GM18909 (cell line): ENCODE measurements at regions not wholly inside any gene's neighbourhood (a gene's known extent, or its start where the extent isn't known, plus 50 kb on each side); places are given as distances from the start of the nearest gene placed in this dataset.

Experiments used
- ATAC-seq: cut with Tn5 transposase; IDR thresholded peaks from one replicate; pipeline ENCODE4 v1.9.1; 2021; ENCODE audit warnings: mild to moderate bottlenecking; ENCODE audit not compliant: unreplicated experiment, poor library complexity

GRCh38 chr6:126145351-126145750, 159.0 kb downstream of the TRMT11 start:
- no peak for ATAC-seq

DNA sequence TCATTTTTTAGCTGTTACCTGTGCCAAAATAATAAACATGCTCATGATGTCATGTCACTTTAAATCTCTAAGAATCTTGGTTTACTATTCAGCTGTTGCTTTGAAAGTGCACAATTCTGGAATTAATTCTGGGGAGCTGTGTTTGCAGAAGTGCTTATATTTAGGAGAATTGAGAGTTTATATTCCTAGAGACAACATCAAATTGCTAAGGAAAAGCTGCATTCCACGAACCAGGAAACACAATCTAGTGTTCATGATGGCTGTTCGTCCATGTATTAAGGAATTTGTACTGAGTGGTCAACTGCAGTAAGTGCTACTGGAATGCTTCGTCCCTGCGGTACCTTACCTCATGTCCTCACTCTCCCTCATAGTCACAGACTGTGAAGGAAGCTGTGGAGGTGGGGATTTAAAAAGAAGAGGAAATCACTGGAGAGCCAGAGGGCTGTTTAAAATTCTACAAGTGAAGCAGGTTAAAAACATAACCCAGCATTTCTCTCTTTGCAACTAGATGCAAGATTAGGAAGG, 161.0 kb downstream of the TRMT11 start:
- no peak for ATAC-seq

DNA sequence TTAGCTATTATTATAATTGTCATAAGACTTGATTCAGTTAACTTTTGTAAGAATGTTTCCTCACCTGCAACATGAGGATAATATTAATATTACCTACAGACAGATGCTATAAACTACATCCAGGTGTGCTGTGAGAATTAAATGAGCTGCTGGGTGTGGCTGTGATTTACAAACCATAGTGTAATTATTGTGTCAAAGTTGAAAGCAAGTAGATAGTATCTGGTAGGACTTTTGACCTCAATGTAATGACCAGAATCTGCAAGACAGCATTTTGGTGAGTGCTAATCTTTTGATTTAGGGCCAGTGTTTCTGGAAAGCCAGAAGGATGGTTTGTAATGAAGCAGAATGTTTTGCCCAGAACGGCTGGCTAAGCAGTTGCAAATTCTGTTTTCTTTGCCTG, 162.5 kb downstream of the TRMT11 start:
- ATAC-seq: no peak

- no peak for ATAC-seq
These were observed 166.0 kb downstream of the TRMT11 start for GRCh38 chr6:126152372-126152745.

- no peak for ATAC-seq
These were observed 167.3 kb downstream of the TRMT11 start for GRCh38 chr6:126153661-126154060.

- peak; percentile 95 for ATAC-seq
These were observed 170.6 kb downstream of the TRMT11 start for GRCh38 chr6:126156973-126157372.

DNA sequence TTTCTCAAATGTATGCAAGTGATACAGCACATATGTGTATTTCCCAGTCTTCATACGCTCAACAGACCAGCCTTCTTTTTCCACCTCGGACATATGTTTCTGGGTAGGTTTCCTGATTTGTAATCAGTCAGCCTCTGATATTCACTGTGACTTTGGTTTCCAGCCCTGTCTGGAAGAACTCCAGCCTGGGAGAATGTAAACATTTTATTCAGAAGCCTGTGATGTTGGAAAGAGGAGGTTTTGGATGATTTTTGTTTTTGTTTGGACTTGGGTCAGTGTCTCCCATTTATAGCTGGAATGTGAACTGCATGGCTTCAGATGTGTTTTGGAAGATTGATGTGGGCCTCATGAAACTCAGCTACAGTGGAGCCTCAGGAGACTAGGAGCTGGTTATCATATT, 172.2 kb upstream of the CENPW start:
- no peak for ATAC-seq

DNA sequence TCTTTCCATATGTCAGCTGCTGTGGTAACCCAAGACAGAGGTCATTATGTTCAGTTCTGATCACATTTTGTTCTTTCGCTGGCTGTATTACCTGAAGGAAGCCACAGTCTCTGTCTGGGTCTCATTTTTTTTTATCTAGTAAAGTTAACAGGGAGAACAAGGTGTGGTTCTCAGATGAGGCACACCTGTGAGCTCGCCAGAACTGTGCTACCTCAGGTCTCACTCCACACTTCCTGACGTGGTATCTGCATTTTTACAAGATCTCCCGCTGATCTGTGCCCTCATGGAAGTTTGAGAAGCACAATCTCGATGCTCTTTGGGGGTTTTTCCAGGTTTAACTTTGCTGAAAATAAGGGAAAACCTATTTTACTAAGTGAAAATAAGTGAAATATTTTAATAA, 169.5 kb upstream of the CENPW start:
- ATAC-seq: no peak

DNA sequence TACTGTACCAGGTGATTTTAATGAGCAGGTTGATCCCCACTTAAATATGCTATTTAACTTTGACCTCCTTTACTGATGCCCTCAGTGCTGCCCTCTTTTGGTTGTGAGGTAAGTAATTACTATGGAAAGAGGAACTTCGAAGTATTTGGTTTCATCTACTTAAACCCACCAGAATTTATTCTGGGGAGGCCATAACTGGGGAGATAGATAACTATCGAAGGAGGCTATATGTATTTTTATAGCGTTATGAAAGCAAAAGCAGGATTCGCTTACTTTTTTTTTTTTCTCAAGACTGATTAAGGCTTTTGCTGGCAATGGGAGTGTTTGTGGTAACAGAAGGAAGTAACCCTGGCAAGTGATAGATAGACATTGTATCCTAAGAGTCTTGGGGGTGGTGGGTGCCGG, 168.9 kb upstream of the CENPW start:
- peak; percentile 94 for ATAC-seq

DNA sequence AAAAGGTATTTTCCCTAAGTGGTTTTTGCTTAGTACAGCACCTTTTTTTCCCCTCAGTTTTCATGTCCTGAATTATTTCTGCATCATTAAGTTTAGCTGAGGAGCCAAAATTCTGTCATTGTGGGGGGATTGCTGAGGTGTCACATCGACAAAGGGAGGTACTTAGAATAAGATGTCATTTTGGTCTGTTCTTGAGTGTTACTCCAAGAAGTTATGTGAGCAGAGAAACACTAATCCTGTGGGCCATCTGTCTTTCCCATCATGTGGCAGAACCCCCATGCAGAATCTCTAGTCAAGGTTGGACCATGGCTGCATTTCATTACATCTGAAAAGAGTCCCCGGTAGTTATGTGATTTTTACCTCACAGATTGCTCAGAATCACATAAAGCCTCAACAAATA, 167.8 kb upstream of the CENPW start:
- ATAC-seq: no peak

DNA sequence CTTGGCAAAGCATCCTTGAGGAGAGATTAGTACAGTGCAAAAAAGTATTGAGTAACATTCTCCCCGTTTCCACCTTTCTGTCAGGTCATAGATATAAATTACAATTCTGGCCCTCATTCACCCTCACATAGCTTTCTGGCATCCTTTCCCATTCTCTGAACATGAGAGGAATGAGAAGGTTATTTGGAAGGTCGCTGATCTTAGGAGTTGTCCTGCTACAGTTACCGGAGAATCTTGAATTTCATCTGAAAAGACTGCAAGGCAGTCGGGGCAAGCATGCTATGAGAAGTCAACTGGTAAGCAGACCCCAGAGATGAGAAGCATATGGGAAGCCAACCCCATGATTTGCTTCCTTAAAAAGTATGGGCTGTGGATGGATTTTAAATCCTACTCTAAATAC, 166.7 kb upstream of the CENPW start:
- no peak for ATAC-seq

DNA sequence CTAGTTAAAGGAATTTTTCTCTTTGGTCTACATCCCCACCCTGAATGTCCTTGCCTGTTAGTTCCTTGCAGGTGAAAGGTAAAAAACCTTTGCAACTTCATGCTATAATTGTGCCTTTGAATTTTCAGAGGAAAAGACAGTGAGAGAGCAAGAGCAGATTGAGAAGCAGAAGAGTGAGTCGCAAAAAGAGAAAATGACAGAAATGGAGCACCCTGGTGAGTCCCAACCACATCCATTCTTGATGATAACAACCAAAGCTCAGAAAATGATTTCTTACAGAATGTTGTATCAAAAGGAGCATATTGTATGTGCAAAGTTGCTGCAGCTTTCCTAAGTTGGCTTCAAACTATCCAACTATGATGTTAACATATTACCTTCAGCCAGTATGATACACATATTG, 165.2 kb upstream of the CENPW start:
- no peak for ATAC-seq

DNA sequence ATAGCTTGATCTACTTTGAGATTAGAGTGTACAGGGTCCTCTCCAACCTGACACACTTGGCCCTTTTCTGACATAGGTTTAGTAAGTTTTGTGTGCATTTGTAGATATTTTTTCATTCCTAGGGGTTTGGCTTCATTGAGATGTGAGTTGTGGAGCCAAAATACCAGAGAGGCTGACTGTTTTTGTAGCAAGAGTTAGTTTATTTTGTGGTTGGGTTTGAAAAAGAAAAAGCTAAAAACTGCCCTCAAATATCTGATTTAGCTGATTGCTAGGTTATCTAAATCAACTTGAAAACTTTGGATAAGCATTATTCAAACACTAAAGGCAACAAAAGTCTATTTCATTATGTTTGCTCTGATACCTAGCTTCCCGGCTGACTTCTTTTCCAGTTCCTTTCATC, 164.7 kb upstream of the CENPW start:
- no peak for ATAC-seq

GRCh38 chr6:126176282-126176681, 163.6 kb upstream of the CENPW start:
- ATAC-seq: no peak

DNA sequence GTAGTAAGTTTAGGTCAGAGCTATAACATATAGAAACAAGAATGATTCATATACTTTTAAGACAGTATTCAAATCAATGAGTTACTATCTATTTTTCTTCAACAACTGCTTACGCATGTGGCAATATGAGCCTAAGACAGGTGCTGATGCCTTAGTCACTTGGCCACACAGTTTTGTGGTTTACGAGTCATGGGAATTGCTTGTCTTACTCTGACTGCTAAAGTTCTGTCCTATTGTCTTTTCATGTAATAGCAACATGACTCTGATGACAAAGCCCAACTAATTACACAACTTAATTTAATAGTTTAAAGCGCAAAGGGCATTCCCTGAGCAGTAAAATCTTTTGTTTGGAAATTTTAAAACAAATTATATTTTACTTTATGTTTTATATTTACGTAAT, 159.3 kb upstream of the CENPW start:
- no peak for ATAC-seq

- no peak for ATAC-seq
These were observed 158.7 kb upstream of the CENPW start for GRCh38 chr6:126181173-126181741.

- ATAC-seq: no peak
These were observed 158.0 kb upstream of the CENPW start for GRCh38 chr6:126181890-126182289.

- no peak for ATAC-seq
These were observed 157.1 kb upstream of the CENPW start for GRCh38 chr6:126182650-126183311.

GRCh38 chr6:126185774-126186173, 154.1 kb upstream of the CENPW start:
- ATAC-seq: no peak

- no peak for ATAC-seq
These were observed 151.5 kb upstream of the CENPW start for GRCh38 chr6:126188279-126188909.

GRCh38 chr6:126195625-126196236, 144.2 kb upstream of the CENPW start:
- ATAC-seq: no peak
